Coronary artery (tissue), 2 donors: ENCODE measurements at regions not wholly inside any gene's neighbourhood (a gene's known extent, or its start where the extent isn't known, plus 50 kb on each side); places are given as distances from the start of the nearest gene placed in this dataset.

Experiments
- DNase-seq: peaks from one replicate; pipeline ENCODE4 v3.0.0-alpha.2; 2017; ENCODE audit warnings: low spot score
- H3K27ac ChIP-seq, 2 donors: fragments of 200-600 bp; sonication (generic); one replicate each; pipeline ENCODE4 v1.5.1; 2016 to 2019
- H3K4me3 ChIP-seq: fragments of 200-600 bp; sonication (generic); 2 replicates; pipeline ENCODE4 v1.5.1; 2016; ENCODE audit warnings: mild to moderate bottlenecking, moderate library complexity
- TF ChIP-seq, protein P1 (sequence below): fragments of 200-600 bp; sonication (generic); IDR thresholded peaks from one replicate; pipeline ENCODE4 v1.5.1; 2019; ENCODE audit warnings: antibody characterized with exemption

DNA sequence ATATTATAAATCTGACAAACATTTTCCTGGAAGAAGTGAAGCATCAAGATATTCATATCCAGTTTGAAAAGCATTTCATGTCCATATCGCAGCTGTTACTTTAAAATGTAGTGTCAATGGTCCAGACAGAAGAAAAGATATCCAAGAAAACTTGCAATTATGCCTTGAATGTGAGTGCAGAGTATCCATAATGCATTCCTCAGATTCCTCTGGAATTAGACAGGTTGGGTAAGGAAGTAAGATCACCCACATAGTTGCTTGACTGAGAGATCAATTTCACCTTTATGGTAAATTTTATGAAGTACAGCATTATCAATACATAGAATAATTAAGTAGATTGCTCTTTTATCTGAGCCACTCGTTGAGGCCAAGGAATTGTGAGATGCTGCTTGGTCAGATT, 327.0 kb upstream of the SLITRK5 start:
- TF ChIP-seq, protein P1, sequence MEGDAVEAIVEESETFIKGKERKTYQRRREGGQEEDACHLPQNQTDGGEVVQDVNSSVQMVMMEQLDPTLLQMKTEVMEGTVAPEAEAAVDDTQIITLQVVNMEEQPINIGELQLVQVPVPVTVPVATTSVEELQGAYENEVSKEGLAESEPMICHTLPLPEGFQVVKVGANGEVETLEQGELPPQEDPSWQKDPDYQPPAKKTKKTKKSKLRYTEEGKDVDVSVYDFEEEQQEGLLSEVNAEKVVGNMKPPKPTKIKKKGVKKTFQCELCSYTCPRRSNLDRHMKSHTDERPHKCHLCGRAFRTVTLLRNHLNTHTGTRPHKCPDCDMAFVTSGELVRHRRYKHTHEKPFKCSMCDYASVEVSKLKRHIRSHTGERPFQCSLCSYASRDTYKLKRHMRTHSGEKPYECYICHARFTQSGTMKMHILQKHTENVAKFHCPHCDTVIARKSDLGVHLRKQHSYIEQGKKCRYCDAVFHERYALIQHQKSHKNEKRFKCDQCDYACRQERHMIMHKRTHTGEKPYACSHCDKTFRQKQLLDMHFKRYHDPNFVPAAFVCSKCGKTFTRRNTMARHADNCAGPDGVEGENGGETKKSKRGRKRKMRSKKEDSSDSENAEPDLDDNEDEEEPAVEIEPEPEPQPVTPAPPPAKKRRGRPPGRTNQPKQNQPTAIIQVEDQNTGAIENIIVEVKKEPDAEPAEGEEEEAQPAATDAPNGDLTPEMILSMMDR, result no peak
- Histone ChIP-seq H3K27ac (no peak overlapping the region), H3K4me3 (no peak overlapping the region)
- no peak for DNase-seq

DNA sequence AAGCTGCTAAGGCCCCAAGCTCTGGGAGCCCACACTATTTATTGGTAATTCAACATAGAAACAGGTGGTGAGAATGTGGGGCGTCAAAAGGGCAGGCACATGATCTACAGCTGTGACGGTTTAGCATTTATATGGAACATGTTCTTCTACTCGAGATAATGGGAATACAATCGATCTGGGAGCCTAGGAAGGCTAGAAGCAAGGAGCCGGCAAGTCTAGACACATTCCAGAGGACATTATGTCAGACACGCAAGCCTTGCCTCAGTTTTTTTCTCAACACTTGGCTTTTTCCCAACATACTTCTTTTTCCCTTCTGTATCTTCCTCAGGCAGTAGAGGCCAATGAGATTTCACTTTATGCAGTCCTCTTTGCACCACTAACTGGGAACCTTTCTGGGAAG, 315.7 kb upstream of the SLITRK5 start:
- no peak for DNase-seq
- no peak overlapping the region for H3K4me3 ChIP-seq
- H3K27ac ChIP-seq, result no peak overlapping the region
- TF ChIP-seq, protein P1, result no peak

DNA sequence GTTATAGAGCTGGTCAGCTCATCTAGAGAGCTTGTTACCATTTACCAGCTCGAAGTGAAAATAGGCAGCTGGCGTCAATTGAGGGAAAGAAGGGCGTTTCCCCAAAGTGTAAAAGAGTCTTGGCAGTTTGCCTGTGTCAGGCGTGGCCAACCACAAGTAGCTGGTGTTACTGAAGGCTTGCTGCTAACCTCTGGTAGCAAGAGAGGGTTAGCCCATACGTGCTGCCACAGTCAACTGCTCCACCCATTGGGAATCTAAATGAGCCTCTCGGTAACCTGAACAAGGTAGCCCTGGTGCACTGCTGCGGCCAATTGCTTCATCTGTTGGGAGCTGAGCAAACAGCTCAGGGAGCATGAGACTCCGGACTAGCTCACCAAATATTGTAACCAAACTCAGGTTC, 314.9 kb upstream of the SLITRK5 start:
- DNase-seq, result no peak
- Histone ChIP-seq H3K4me3 (no peak overlapping the region), H3K27ac (no peak overlapping the region)
- TF ChIP-seq, protein P1, result no peak

DNA sequence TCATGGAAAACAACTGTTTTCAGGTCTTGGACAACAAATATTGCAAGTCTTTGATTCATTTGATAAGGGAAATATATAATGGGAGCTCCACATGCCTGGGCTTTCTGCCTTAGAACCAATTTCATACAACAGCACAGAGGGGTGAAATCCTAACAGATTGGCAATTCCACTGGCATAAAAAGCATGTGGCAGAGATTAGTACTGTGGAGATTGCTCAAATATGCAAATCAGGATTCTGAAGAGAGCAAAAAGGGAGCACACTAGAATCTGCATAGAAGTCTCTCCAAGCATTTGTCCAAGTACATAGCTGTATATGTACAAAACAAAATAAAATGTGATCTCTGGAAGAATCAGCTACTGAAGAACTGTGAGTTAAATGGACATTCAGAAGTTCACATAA, 312.9 kb upstream of the SLITRK5 start:
- no peak overlapping the region for H3K4me3 ChIP-seq
- TF ChIP-seq, protein P1, result no peak
- no peak for DNase-seq
- H3K27ac ChIP-seq, result no peak overlapping the region

DNA sequence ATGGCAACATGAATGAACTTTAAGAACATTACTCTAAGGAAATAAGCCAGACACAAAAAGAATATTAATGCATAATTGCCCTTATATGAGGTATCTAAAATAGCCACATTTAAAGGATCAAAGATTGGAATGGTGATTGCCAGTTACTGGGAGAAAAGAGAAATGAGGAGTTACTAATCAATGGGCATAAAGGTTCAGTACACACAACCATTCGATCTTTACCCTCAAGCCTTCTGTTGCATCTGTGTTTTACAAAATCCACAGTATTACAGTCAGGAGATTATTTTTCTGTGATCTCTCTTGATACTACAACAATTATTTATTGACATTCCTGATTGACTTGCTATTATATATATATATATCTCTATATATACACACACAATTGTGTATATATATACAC, 310.0 kb upstream of the SLITRK5 start:
- H3K27ac ChIP-seq, result no peak overlapping the region

DNA sequence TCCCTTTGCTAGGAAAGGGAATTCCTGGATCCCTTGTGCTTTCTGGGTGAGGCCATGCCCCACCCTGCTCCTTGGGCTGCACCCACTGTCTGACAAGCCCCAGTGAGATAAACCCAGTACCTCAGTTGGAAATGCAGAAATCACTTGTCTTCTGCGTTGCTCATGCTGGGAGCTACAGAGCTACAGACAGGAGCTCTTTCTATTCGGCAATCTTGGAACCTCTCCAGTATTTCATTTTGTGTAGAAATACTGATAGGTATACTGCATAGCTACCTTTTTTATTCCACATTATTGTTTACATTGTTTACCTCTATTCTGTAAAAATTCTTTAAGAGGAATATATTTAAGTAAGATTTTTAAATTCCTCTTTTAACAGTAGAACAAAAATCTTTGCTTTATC, 302.5 kb upstream of the SLITRK5 start:
- TF ChIP-seq, protein P1, result no peak
- Histone ChIP-seq H3K27ac (no peak overlapping the region), H3K4me3 (no peak overlapping the region)
- no peak for DNase-seq

More for the DNA sequence above, 310.0 kb upstream of the SLITRK5 start:
- no peak for DNase-seq
- H3K4me3 ChIP-seq, result no peak overlapping the region
- TF ChIP-seq, protein P1, result no peak

DNA sequence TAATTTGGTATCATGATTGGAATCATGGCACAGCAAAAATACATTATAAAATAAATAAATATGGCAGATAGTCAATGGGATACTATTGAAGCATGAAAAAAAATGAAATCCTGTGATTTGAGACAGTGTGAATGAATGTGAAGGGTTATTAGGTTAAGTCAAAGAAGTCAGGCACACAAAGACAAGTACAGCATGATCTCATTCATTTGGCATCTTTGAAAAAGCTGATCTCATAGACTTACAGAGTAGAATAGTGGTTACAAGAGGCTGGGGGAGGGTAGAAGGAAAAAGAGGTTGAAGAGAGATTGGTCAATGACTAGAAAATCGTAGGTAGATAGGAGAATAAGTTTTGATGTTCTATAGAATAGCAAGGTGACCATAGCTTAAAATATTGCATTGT, 295.1 kb upstream of the SLITRK5 start:
- TF ChIP-seq, protein P1, result no peak
- no peak for DNase-seq
- no peak overlapping the region for H3K4me3 ChIP-seq

More for the DNA sequence above, 295.1 kb upstream of the SLITRK5 start:
- H3K27ac ChIP-seq, result no peak overlapping the region
